ENCODE measurements at regions not wholly inside any gene's neighbourhood (a gene's known extent, or its start where the extent isn't known, plus 50 kb on each side); places are given as distances from the start of the nearest gene placed in this dataset.
"Not testable (repeated sequence)": the region's sequence is repeated elsewhere in the genome, so short reads cannot be mapped to it uniquely, and the experiment has no call there.

- no peak for DNase-seq
These were observed 58.8 kb downstream of the UQCRFS1 start for GRCh38 chr19:29154163-29154562.

GRCh38 chr19:29145756-29146155 is 67.2 kb downstream of the UQCRFS1 start:
- no peak for DNase-seq

- DNase-seq, result no peak
These were observed 69.8 kb downstream of the UQCRFS1 start for GRCh38 chr19:29143183-29143582.

- DNase-seq, result no peak
These were observed 73.7 kb downstream of the UQCRFS1 start for GRCh38 chr19:29139227-29139626.

GRCh38 chr19:29138206-29138605 is 74.7 kb downstream of the UQCRFS1 start:
- not testable (repeated sequence) for DNase-seq

GRCh38 chr19:29131456-29131855 is 81.5 kb downstream of the UQCRFS1 start:
- no peak for DNase-seq

GRCh38 chr19:29129148-29129547 is 83.8 kb downstream of the UQCRFS1 start:
- DNase-seq, result no peak

GRCh38 chr19:29128203-29128602 is 84.7 kb downstream of the UQCRFS1 start:
- no peak for DNase-seq

GRCh38 chr19:29122185-29122584 is 90.8 kb downstream of the UQCRFS1 start:
- no peak for DNase-seq

- no peak for DNase-seq
These were observed 91.3 kb downstream of the UQCRFS1 start for GRCh38 chr19:29121684-29122083.

- no peak for DNase-seq
These were observed 92.5 kb downstream of the UQCRFS1 start for GRCh38 chr19:29120466-29120865.

GRCh38 chr19:29119590-29119989 is 93.4 kb downstream of the UQCRFS1 start:
- no peak for DNase-seq

- no peak for DNase-seq
These were observed 94.6 kb downstream of the UQCRFS1 start for GRCh38 chr19:29118389-29118788.

GRCh38 chr19:29117926-29118325 is 95.0 kb downstream of the UQCRFS1 start:
- no peak for DNase-seq

GRCh38 chr19:29115181-29115580 is 97.8 kb downstream of the UQCRFS1 start:
- DNase-seq, result no peak

GRCh38 chr19:29113838-29114237 is 99.1 kb downstream of the UQCRFS1 start:
- DNase-seq, result no peak

GRCh38 chr19:29111576-29111975 is 101.4 kb downstream of the UQCRFS1 start:
- DNase-seq, result no peak

GRCh38 chr19:29107831-29108230 is 105.1 kb downstream of the UQCRFS1 start:
- DNase-seq, result no peak

- no peak for DNase-seq
These were observed 106.5 kb downstream of the UQCRFS1 start for GRCh38 chr19:29106346-29106885.

- DNase-seq, result no peak
These were observed 107.2 kb downstream of the UQCRFS1 start for GRCh38 chr19:29105629-29106292.

- DNase-seq, result no peak
These were observed 108.2 kb downstream of the UQCRFS1 start for GRCh38 chr19:29104605-29105241.

GRCh38 chr19:29098863-29099481 is 114.0 kb downstream of the UQCRFS1 start:
- DNase-seq, result no peak

GRCh38 chr19:29098091-29098490 is 114.9 kb downstream of the UQCRFS1 start:
- DNase-seq, result no peak

GRCh38 chr19:29096896-29097295 is 116.1 kb downstream of the UQCRFS1 start:
- DNase-seq, result no peak
